ENCODE measurements at regions not wholly inside any gene's neighbourhood (a gene's known extent, or its start where the extent isn't known, plus 50 kb on each side); places are given as distances from the start of the nearest gene placed in this dataset.

DNA sequence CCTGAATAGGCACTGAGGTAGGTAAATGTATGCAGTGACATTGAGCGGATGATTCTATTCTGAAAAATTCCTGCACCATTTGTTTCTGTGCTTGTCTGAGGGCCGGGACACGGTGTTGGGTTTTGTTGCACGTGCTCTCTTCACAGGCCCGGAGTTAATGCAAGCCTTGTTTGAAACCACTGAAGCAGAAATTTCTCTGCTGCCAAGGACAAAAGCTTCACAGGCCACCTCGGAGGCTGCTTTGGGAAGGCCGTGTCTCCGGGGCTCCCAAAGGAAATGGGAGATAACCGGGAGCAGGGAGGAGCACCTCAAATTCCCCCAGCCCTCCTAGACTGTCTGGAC is 179.4 kb downstream of the OPA1 start:
- H3K4me3 ChIP-seq (replicated peaks in 1 of 2; ENCODE audit: low read depth in 1 of 2, low read length in 2 of 2): no peak overlapping the region
- H4K20me1 ChIP-seq (ENCODE audit: insufficient read depth): no peaks in the 10 kb centered on the region
- H3K79me2 ChIP-seq (ENCODE audit: insufficient read depth, low read length): no peaks in the 10 kb centered on the region
- intact Hi-C loops (cut with micrococcal nuclease): no loop called here
- ChIA-PET POLR2A (no interaction called here), CTCF (no interaction called here), RAD21 (ENCODE audit: low non-redundant PET in 1 of 2, low total read pairs in 2 of 2, uncharacterized antibody in 2 of 2, unreplicated experiment in 2 of 2) (no interaction called here)
- H3K9me3 ChIP-seq (ENCODE audit: control insufficient read depth in 1 of 2, insufficient read depth in 1 of 2, low read depth in 1 of 2, low read length in 2 of 2): no peaks in the 10 kb centered on the region
- DNase-seq (ENCODE audit: low read depth, low spot score): no peak
- no peak overlapping the region for H2AFZ ChIP-seq (ENCODE audit: low read depth, low read length, poor library complexity, severe bottlenecking)
- ATAC-seq: no peak
- H3K27ac ChIP-seq (ENCODE audit: low read depth, low read length): no peak overlapping the region
- BruUV-seq (replicated peaks): no TSS peak
- no peak overlapping the region for H3K9ac ChIP-seq (ENCODE audit: low read length)
- no peak overlapping the region for H3K4me2 ChIP-seq (ENCODE audit: low read length)
- TF ChIP-seq, protein P1, sequence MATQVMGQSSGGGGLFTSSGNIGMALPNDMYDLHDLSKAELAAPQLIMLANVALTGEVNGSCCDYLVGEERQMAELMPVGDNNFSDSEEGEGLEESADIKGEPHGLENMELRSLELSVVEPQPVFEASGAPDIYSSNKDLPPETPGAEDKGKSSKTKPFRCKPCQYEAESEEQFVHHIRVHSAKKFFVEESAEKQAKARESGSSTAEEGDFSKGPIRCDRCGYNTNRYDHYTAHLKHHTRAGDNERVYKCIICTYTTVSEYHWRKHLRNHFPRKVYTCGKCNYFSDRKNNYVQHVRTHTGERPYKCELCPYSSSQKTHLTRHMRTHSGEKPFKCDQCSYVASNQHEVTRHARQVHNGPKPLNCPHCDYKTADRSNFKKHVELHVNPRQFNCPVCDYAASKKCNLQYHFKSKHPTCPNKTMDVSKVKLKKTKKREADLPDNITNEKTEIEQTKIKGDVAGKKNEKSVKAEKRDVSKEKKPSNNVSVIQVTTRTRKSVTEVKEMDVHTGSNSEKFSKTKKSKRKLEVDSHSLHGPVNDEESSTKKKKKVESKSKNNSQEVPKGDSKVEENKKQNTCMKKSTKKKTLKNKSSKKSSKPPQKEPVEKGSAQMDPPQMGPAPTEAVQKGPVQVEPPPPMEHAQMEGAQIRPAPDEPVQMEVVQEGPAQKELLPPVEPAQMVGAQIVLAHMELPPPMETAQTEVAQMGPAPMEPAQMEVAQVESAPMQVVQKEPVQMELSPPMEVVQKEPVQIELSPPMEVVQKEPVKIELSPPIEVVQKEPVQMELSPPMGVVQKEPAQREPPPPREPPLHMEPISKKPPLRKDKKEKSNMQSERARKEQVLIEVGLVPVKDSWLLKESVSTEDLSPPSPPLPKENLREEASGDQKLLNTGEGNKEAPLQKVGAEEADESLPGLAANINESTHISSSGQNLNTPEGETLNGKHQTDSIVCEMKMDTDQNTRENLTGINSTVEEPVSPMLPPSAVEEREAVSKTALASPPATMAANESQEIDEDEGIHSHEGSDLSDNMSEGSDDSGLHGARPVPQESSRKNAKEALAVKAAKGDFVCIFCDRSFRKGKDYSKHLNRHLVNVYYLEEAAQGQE (IDR thresholded peaks at IDR 0.05; ENCODE audit: low read depth): no peak
- TF ChIP-seq EGR1 (IDR thresholded peaks at IDR 0.05; ENCODE audit: low read depth) (no peak), SP1 (IDR thresholded peaks at IDR 0.05; ENCODE audit: low read depth) (no peak), POLR2A (IDR thresholded peaks at IDR 0.05; ENCODE audit: borderline replicate concordance, extremely low read depth, insufficient read depth, insufficient read length) (no peak)
- H3K9me2 ChIP-seq (ENCODE audit: insufficient read depth): no peaks in the 10 kb centered on the region
- no peaks in the 10 kb centered on the region; the same call in 1 of the 2 replicates for H3K27me3 ChIP-seq (ENCODE audit: insufficient read depth, low read length)
- H3K36me3 ChIP-seq (ENCODE audit: control insufficient read depth in 1 of 2, insufficient read depth in 2 of 2, low read length in 2 of 2): no peaks in the 10 kb centered on the region
- no peaks in the 10 kb centered on the region for H3K4me1 ChIP-seq (ENCODE audit: control insufficient read depth in 1 of 2, insufficient read depth in 2 of 2, low read length in 2 of 2)

DNA sequence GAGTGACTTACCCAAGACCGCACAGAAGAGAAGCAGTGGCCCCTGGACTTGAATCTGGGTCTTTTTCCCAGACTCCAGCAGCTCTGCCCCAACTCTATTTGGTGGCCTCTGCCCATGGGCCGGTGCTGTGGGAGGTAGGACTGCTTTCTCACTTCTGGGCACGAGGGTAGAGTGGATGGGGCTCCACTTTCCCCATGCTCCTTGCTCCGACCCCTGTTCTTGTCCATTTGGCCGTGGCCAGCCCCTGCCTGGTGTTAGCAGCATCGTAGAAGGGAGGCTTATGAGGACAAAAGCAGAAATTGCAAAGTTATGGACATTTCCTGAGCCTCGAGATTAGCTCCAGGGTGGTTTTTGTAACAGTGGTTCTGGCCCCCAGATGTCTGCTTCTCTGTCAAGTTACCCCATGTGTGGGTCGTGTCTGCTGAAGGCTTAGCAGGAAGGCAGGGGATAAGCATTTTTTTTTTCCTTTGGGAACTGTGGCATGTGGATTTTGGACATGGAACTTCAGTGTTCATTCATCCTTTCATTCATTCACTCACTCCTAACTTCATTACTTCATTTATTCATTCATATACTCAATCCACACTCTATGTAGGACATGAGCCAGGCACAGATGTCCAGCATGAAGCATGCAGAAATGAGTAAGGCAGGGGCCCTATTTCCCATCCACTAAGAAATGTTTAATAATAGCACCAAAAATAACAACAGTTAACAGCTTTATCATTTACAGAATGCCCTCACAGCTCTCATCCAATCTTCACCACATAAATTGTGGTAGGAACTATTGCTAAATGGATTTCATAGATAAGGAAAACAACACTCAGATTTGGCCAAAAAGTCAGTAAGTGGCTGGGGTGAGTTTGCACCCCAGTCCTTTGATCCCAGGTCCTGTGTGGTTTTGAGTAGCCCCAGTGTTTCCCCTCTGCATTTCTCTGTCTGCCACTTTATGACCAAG is 180.5 kb downstream of the OPA1 start:
- no peaks in the 10 kb centered on the region for H3K9me3 ChIP-seq (ENCODE audit: control insufficient read depth in 1 of 2, insufficient read depth in 1 of 2, low read depth in 1 of 2, low read length in 2 of 2)
- POLR2A ChIA-PET: no interaction called here
- H3K4me3 ChIP-seq (replicated peaks in 1 of 2; ENCODE audit: low read depth in 1 of 2, low read length in 2 of 2): no peak overlapping the region
- no peak overlapping the region for H3K9ac ChIP-seq (ENCODE audit: low read length)
- DNase-seq (ENCODE audit: low read depth, low spot score) (no peak), ATAC-seq (no peak)
- H3K27me3 ChIP-seq (ENCODE audit: insufficient read depth, low read length): peaks cover 3% of the 10 kb centered on the region; the same call in 1 of the 2 replicates
- TF ChIP-seq EZH2phosphoT487 (IDR thresholded peaks at IDR 0.05; ENCODE audit: borderline replicate concordance): no peak
- no peak for TF ChIP-seq CEBPB (IDR thresholded peaks at IDR 0.05; ENCODE audit: low read depth)
- no peak for TF ChIP-seq SIN3A (IDR thresholded peaks at IDR 0.05; ENCODE audit: low read depth)
- TF ChIP-seq, protein P2, sequence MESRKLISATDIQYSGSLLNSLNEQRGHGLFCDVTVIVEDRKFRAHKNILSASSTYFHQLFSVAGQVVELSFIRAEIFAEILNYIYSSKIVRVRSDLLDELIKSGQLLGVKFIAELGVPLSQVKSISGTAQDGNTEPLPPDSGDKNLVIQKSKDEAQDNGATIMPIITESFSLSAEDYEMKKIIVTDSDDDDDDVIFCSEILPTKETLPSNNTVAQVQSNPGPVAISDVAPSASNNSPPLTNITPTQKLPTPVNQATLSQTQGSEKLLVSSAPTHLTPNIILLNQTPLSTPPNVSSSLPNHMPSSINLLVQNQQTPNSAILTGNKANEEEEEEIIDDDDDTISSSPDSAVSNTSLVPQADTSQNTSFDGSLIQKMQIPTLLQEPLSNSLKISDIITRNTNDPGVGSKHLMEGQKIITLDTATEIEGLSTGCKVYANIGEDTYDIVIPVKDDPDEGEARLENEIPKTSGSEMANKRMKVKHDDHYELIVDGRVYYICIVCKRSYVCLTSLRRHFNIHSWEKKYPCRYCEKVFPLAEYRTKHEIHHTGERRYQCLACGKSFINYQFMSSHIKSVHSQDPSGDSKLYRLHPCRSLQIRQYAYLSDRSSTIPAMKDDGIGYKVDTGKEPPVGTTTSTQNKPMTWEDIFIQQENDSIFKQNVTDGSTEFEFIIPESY (IDR thresholded peaks at IDR 0.05; ENCODE audit: extremely low read depth, insufficient replicate concordance, low read length): no peak
- no peak for TF ChIP-seq JUND (IDR thresholded peaks at IDR 0.05)
- no peak overlapping the region for H3K27ac ChIP-seq (ENCODE audit: low read depth, low read length)
- intact Hi-C loops (cut with micrococcal nuclease): no loop called here
- no peaks in the 10 kb centered on the region for H3K36me3 ChIP-seq (ENCODE audit: control insufficient read depth in 1 of 2, insufficient read depth in 2 of 2, low read length in 2 of 2)
- no peak overlapping the region for H3K4me2 ChIP-seq (ENCODE audit: low read length)
- no peak overlapping the region for H2AFZ ChIP-seq (ENCODE audit: low read depth, low read length, poor library complexity, severe bottlenecking)
- BruUV-seq (replicated peaks): no TSS peak
- H3K79me2 ChIP-seq (ENCODE audit: insufficient read depth, low read length): no peaks in the 10 kb centered on the region
- CTCF ChIA-PET: no interaction called here
- RAD21 ChIA-PET (ENCODE audit: low non-redundant PET in 1 of 2, low total read pairs in 2 of 2, uncharacterized antibody in 2 of 2, unreplicated experiment in 2 of 2): no interaction called here
- H4K20me1 ChIP-seq (ENCODE audit: insufficient read depth): no peaks in the 10 kb centered on the region
- H3K4me1 ChIP-seq (ENCODE audit: control insufficient read depth in 1 of 2, insufficient read depth in 2 of 2, low read length in 2 of 2): no peaks in the 10 kb centered on the region
- H3K9me2 ChIP-seq (ENCODE audit: insufficient read depth): no peaks in the 10 kb centered on the region
